HT-29 (cell line): ENCODE measurements at regions not wholly inside any gene's neighbourhood (a gene's known extent, or its start where the extent isn't known, plus 50 kb on each side); places are given as distances from the start of the nearest gene placed in this dataset.

ENCODE experiments used
- DNase-seq: peaks from one replicate; pipeline ENCODE4 v3.0.0-alpha.2; 2015; ENCODE audit warnings: low spot score

- no peak for DNase-seq
These were observed 545.6 kb downstream of the QKI start for GRCh38 chr6:163960128-163960527.

- DNase-seq, result no peak
These were observed 544.1 kb downstream of the QKI start for GRCh38 chr6:163958646-163959045.

GRCh38 chr6:163956571-163957407 is 542.3 kb downstream of the QKI start:
- DNase-seq, result peak; percentile 81

DNA sequence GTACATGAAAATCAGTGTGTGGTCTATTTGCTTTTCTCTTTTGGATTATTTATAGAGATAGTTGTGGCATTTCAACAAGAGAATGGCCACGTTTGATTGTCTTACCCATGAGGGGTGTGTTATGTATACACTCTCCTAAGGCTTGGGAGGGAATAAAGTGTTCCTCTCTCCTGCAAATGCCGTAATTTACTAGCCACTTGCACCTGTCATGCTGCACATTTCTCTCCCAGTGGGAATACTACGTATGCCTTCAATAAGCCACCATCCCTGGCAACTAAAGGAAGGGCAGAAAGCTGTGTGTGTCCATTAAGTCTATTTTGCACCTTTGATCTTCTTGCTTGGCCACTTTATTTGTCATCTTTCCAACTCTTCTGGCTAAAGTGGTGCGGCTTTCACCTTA is 541.2 kb downstream of the QKI start:
- DNase-seq, result no peak

DNA sequence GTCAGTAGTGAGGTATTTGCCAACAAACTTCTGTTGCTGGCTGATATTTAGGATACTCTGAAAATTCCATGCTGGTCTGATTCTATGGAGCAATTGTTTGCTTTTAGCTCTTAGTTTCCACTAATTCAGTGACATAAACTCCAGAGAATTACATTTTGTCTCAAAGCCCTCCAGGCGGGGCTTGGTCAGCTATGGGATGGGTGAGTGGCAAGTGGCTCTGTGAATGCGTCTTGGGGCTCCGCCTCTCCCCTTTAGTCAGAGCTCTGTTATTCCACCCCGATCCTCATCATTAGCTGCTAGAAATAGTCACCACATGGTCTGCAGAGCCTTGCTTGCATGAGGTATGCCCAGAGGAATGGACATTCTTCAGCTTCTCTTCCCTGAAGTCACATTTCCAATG is 540.6 kb downstream of the QKI start:
- no peak for DNase-seq

GRCh38 chr6:163954088-163954775 is 539.7 kb downstream of the QKI start:
- DNase-seq, result no peak

DNA sequence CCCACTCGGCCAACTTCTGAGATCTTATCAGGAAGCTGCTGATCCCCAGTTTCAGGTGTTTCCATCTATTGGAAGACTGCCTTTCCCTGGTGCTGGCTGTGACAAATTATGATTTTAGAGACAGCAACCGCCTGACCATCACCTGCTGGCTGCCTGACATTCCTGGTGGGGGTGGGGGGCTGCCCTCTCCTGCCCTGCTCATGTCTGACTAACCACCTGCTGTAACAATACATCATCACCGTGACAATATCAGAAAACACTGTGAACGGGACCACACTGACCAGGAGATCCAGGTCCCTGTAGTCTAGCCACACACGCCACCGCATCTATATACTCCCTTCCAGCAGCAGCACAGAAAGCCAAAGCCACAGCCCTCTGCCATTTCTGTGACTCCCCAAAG is 537.5 kb downstream of the QKI start:
- no peak for DNase-seq

DNA sequence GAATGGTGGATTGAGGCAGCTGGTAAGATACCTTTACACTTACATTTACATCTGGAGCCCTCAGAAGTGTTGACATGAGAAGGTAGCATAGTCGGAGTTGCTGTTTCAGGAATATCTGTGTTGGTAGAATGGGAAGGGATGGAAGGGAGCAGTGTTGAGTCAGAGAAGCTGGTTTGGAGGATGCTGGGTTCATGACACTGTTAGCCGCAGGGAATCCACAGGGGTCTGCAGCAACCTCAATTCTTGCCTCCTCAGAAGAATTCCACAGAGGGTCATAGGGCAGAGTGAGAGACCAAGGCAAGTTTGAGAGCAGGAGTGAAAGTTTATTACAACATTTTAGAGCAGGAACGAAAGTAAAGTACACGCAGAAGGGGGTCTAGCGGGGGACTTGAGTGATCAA is 536.8 kb downstream of the QKI start:
- no peak for DNase-seq

- no peak for DNase-seq
These were observed 535.6 kb downstream of the QKI start for GRCh38 chr6:163950159-163950558.

DNA sequence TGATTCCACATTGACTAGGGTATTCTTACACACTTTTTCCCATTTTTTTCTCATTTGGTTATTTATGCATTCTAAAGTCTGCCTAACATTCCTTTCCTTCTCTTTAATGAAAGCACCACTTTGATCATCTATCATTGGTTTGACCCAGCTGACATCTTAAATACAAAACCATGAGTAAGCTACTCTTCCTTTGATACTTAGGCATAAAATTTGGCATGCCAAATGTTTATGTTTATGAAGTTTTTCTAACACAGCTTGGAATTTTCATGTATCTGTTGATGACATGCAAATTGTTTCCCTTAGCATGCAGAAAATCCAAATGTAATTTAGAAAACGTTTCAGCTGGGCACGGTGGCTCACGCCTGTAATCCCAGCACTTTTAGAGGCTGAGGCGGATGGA is 534.9 kb downstream of the QKI start:
- DNase-seq, result no peak

GRCh38 chr6:163948250-163948649 is 533.7 kb downstream of the QKI start:
- no peak for DNase-seq

GRCh38 chr6:163947276-163947675 is 532.8 kb downstream of the QKI start:
- no peak for DNase-seq

DNA sequence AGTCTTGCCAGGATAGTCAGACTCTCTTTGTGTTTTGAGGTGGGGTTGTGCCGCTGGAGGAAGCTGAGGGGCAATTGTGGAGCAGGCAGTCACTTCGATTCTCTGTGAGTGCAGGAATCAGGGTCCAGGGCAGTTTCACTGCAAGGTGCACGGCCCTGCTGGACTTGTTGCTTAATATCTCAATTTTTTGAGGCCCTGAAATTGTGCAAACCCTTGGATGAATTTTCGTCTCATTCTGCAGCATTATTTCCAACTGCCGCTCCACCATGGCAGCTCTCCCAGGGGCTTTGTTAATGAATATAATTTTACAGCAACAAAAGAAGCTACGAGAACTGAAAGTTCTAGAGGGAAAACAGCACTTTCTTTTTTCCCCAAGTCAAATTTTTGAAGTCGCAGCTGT is 531.9 kb downstream of the QKI start:
- DNase-seq, result no peak

- DNase-seq, result peak; percentile 90
These were observed 531.3 kb downstream of the QKI start for GRCh38 chr6:163945808-163946207.

DNA sequence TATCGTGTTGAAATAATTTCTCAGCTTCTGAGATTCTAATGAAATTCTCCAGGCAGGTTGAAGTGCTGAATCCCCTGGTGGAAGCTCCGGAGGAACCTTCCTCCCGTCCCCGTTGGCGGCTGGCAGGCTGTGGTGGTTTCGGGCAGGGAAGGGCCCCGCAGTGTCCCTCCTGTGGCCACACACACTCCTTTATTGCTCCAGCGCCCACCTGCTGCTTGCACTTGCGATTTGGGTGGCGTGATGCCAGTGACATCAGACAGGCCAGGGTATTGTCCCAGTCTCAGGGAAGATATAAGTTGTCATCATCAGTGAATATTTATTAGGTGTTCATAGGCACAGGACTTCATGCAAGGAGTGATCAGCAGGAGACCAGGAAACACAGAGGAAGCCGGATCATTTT is 530.4 kb downstream of the QKI start:
- DNase-seq, result no peak

- no peak for DNase-seq
These were observed 529.3 kb downstream of the QKI start for GRCh38 chr6:163943607-163944385.

GRCh38 chr6:163942790-163943189 is 528.3 kb downstream of the QKI start:
- no peak for DNase-seq

DNA sequence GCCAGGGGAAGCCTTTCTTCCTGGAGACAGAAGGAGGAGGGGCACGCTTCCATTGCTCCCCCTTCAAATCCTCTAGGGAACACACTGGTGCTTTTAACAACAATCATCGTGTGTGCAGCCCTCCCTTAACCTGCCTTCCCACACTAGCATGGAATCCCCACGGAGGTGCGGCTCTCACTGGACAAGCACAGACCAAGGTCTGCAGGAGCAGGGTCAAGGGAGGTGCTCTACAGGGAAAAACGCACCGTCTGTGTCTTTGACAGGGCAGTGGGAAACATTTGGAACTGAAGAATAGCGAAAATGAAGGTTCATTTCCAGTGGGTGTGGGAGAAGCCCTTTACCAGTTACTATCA is 527.1 kb downstream of the QKI start:
- DNase-seq, result no peak

- DNase-seq, result no peak
These were observed 526.4 kb downstream of the QKI start for GRCh38 chr6:163940705-163941623.

GRCh38 chr6:163937071-163937470 is 522.6 kb downstream of the QKI start:
- no peak for DNase-seq

DNA sequence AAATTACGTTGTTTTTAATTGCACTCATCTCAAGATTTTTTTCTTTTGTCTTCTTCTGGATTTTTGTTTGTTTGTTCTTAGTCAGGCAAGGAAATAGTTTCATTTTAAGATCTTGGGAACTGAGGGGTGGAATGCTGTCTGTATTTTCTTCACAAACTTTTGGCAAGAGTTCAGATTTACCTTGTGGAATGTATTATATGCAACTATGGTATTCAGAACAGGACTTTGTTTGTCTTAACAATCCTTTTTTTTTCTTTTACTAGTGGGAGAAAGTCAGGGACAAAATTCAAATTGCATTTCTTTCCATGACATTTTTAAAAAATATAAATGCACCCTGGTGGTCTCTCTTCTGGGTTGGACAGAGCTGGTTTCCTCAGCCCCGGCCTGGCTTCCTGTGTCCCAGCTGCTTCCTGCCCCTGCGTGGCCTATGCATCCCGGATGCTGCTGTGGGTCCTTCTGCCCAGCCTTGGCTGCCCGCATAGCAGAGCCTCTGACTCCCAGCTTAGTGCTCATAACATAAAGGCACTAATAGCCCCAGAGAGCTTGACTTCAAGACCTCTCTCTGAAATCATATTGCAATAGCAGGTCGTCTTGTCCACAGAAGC is 520.7 kb downstream of the QKI start:
- no peak for DNase-seq
